GM21423 (cell line): ENCODE measurements at regions not wholly inside any gene's neighbourhood (a gene's known extent, or its start where the extent isn't known, plus 50 kb on each side); places are given as distances from the start of the nearest gene placed in this dataset.

Experiments used
- ATAC-seq: cut with Tn5 transposase; IDR thresholded peaks from one replicate; pipeline ENCODE4 v1.9.1; 2021; ENCODE audit warnings: mild to moderate bottlenecking, moderate library complexity; ENCODE audit not compliant: unreplicated experiment

GRCh38 chr20:56952258-56953047 is 314.0 kb downstream of the BMP7 start:
- ATAC-seq = no peak

- no peak for ATAC-seq
Measured at GRCh38 chr20:56953048-56953586, 313.3 kb downstream of the BMP7 start.

- ATAC-seq = no peak
Measured at GRCh38 chr20:56954797-56955196, 311.6 kb downstream of the BMP7 start.

GRCh38 chr20:56955680-56956079 is 310.8 kb downstream of the BMP7 start:
- ATAC-seq = no peak

GRCh38 chr20:56956534-56956933 is 309.9 kb downstream of the BMP7 start:
- ATAC-seq = no peak

GRCh38 chr20:56957737-56958553 is 308.5 kb downstream of the BMP7 start:
- no peak for ATAC-seq

- ATAC-seq = no peak
Measured at GRCh38 chr20:56964901-56965300, 301.5 kb downstream of the BMP7 start.

GRCh38 chr20:56967916-56968315 is 298.5 kb downstream of the BMP7 start:
- ATAC-seq = no peak

- no peak for ATAC-seq
Measured at GRCh38 chr20:56968376-56969048, 297.9 kb downstream of the BMP7 start.

- ATAC-seq = no peak
Measured at GRCh38 chr20:56974499-56975250, 291.8 kb downstream of the BMP7 start.

- no peak for ATAC-seq
Measured at GRCh38 chr20:56975838-56976237, 290.6 kb downstream of the BMP7 start.

- no peak for ATAC-seq
Measured at GRCh38 chr20:56976336-56976735, 290.1 kb downstream of the BMP7 start.

- no peak for ATAC-seq
Measured at GRCh38 chr20:56978475-56978874, 288.0 kb downstream of the BMP7 start.

GRCh38 chr20:56979125-56979524 is 287.3 kb downstream of the BMP7 start:
- ATAC-seq = no peak

- no peak for ATAC-seq
Measured at GRCh38 chr20:56981301-56981700, 285.1 kb downstream of the BMP7 start.

GRCh38 chr20:56983813-56984212 is 282.6 kb downstream of the BMP7 start:
- ATAC-seq = no peak

GRCh38 chr20:56985066-56985685 is 281.3 kb downstream of the BMP7 start:
- ATAC-seq = no peak

- ATAC-seq = no peak
Measured at GRCh38 chr20:56986476-56986875, 280.0 kb downstream of the BMP7 start.

- ATAC-seq = no peak
Measured at GRCh38 chr20:56986931-56987720, 279.3 kb downstream of the BMP7 start.
